GM23338 (cell line): ENCODE measurements at regions not wholly inside any gene's neighbourhood (a gene's known extent, or its start where the extent isn't known, plus 50 kb on each side); places are given as distances from the start of the nearest gene placed in this dataset.

Experiments used
- ATAC-seq: fragments of 200-7000 bp; cut with Tn5 transposase; 3 replicates; pipeline ENCODE4 v1.9.1; 2020
- DNase-seq: peaks from one replicate; pipeline ENCODE4 v3.0.0-alpha.2; 2015; ENCODE audit warnings: low spot score
- H2AFZ ChIP-seq: fragments of 200-600 bp; sonication (generic); 2 replicates; pipeline ENCODE4 v1.8.0; 2016; ENCODE audit warnings: antibody characterized with exemption, mild to moderate bottlenecking, moderate library complexity
- H3F3A ChIP-seq: fragments of 200-600 bp; sonication (generic); replicated peaks from 2 replicates; pipeline ENCODE4 v1.8.0; 2017; ENCODE audit warnings: antibody characterized with exemption, mixed run types, low read depth
- H3K27ac ChIP-seq: fragments of 200-600 bp; sonication (generic); 2 replicates; pipeline ENCODE4 v1.6.1; 2016; ENCODE audit warnings: low read depth
- H3K27me3 ChIP-seq: fragments of 200-600 bp; sonication (generic); 2 replicates; pipeline ENCODE4 v1.8.0; 2016; ENCODE audit warnings: mild to moderate bottlenecking, mixed run types, moderate library complexity; ENCODE audit not compliant: insufficient read depth
- H3K36me3 ChIP-seq: fragments of 200-600 bp; sonication (generic); 2 replicates; pipeline ENCODE4 v1.8.0; 2016; ENCODE audit warnings: mild to moderate bottlenecking; ENCODE audit not compliant: insufficient read depth
- H3K4me1 ChIP-seq: fragments of 200-600 bp; sonication (generic); 2 replicates; pipeline ENCODE4 v1.8.0; 2016; ENCODE audit warnings: mild to moderate bottlenecking, moderate library complexity; ENCODE audit not compliant: insufficient read depth
- H3K4me2 ChIP-seq: fragments of 200-600 bp; sonication (generic); 2 replicates; pipeline ENCODE4 v1.7.1; 2017; ENCODE audit warnings: mixed run types
- H3K4me3 ChIP-seq: fragments of 200-600 bp; sonication (generic); 2 replicates; pipeline ENCODE4 v1.6.1; 2016; ENCODE audit warnings: mixed run types
- H3K79me2 ChIP-seq: fragments of 200-600 bp; sonication (generic); replicated peaks from 2 replicates; pipeline ENCODE4 v1.8.0; 2017; ENCODE audit warnings: mild to moderate bottlenecking; ENCODE audit not compliant: insufficient read depth
- H3K9me2 ChIP-seq: fragments of 200-600 bp; sonication (generic); 2 replicates; pipeline ENCODE4 v1.8.0; 2017; ENCODE audit not compliant: insufficient read depth
- H4K20me1 ChIP-seq: fragments of 200-600 bp; sonication (generic); replicated peaks from 2 replicates; pipeline ENCODE4 v1.8.0; 2017; ENCODE audit warnings: mild to moderate bottlenecking; ENCODE audit not compliant: insufficient read depth
- H3K27ac Mint-ChIP-seq: 2 replicates; pipeline ENCODE4 v1.8.0; 2020; ENCODE audit warnings: inconsistent platforms, mild to moderate bottlenecking, moderate library complexity, mixed read lengths
- H3K27me3 Mint-ChIP-seq: 3 replicates; pipeline ENCODE4 v1.8.0; 2022; ENCODE audit warnings: low read depth, mild to moderate bottlenecking, moderate library complexity, mixed read lengths, inconsistent platforms; ENCODE audit not compliant: insufficient read depth, poor library complexity
- H3K36me3 Mint-ChIP-seq: 3 replicates; pipeline ENCODE4 v1.8.0; 2021; ENCODE audit warnings: low read depth, mild to moderate bottlenecking, inconsistent platforms, moderate library complexity, mixed read lengths
- H3K4me1 Mint-ChIP-seq: 3 replicates; pipeline ENCODE4 v1.8.0; 2020; ENCODE audit warnings: mild to moderate bottlenecking, inconsistent platforms, mixed read lengths
- H3K4me3 Mint-ChIP-seq: 3 replicates; pipeline ENCODE4 v1.8.0; 2021; ENCODE audit warnings: moderate library complexity, mild to moderate bottlenecking, inconsistent platforms, mixed read lengths
- H3K9me3 Mint-ChIP-seq: 3 replicates; pipeline ENCODE4 v1.8.0; 2020; ENCODE audit warnings: moderate library complexity, mild to moderate bottlenecking, inconsistent platforms, mixed read lengths
- CREB1 ChIP-seq: fragments of 250-450 bp; sonication (Bioruptor Pico); IDR thresholded peaks from 2 replicates; pipeline ENCODE4 v1.5.0; 2020; ENCODE audit warnings: low read depth, mild to moderate bottlenecking, moderate library complexity
- CTCF ChIP-seq, 2 experiments: fragments of 200-600 bp in 1 of 2; sonication (generic) in 1 of 2; conservative IDR thresholded peaks; 2 replicates each; pipeline versions ENCODE4 v1.5.1 to v1.6.1; 2016 to 2017; ENCODE audit warnings: antibody characterized with exemption in 2 of 2, low read depth in 2 of 2, mild to moderate bottlenecking in 2 of 2, moderate library complexity in 1 of 2
- ETS1 ChIP-seq: IDR thresholded peaks from 2 replicates; pipeline ENCODE4 v1.6.1; 2016; ENCODE audit warnings: antibody characterized with exemption
- EZH2 ChIP-seq: fragments of 200-600 bp; sonication (generic); IDR thresholded peaks from one replicate; pipeline ENCODE4 v1.8.0; 2017; ENCODE audit warnings: antibody characterized with exemption, mild to moderate bottlenecking, low read depth; ENCODE audit not compliant: unreplicated experiment
- EZH2phosphoT487 ChIP-seq: fragments of 200-600 bp; sonication (generic); IDR thresholded peaks from one replicate; pipeline ENCODE4 v1.8.1; 2018; ENCODE audit warnings: antibody characterized with exemption; ENCODE audit not compliant: unreplicated experiment
- JUNB ChIP-seq: IDR thresholded peaks from one replicate; pipeline ENCODE4 v1.6.1; 2016; ENCODE audit warnings: antibody characterized with exemption; ENCODE audit not compliant: unreplicated experiment
- NANOG ChIP-seq: IDR thresholded peaks from 2 replicates; pipeline ENCODE4 v1.6.1; 2016; ENCODE audit warnings: antibody characterized with exemption, borderline replicate concordance
- POLR2AphosphoS5 ChIP-seq: IDR thresholded peaks from 2 replicates; pipeline ENCODE4 v1.6.1; 2016; ENCODE audit warnings: antibody characterized with exemption, low read depth
- ZNF114 ChIP-seq: fragments of 250-450 bp; sonication (Bioruptor Pico); IDR thresholded peaks from 2 replicates; pipeline ENCODE4 v1.5.0; 2020; ENCODE audit warnings: mild to moderate bottlenecking, moderate library complexity
- ZNF331 ChIP-seq: fragments of 250-450 bp; sonication (Bioruptor Pico); IDR thresholded peaks from 2 replicates; pipeline ENCODE4 v1.5.0; 2020; ENCODE audit warnings: low read depth, mild to moderate bottlenecking, moderate library complexity
- ZNF462 ChIP-seq: fragments of 250-450 bp; sonication (Bioruptor Pico); IDR thresholded peaks from 2 replicates; pipeline ENCODE4 v1.5.0; 2020; ENCODE audit warnings: mild to moderate bottlenecking, moderate library complexity

GRCh38 chr2:198356157-198356556 is 551.8 kb downstream of the PLCL1 start:
- Histone ChIP-seq H4K20me1 (no peaks in the 10 kb centered on the region), H3K27me3 (no peaks in the 10 kb centered on the region), H3K36me3 (no peaks in the 10 kb centered on the region), H3K79me2 (no peaks in the 10 kb centered on the region), H3K9me2 (no peaks in the 10 kb centered on the region), H3K4me3 (no peak overlapping the region), H3K4me2 (no peak overlapping the region), H3K4me1 (no peaks in the 10 kb centered on the region), H2AFZ (no peak overlapping the region), H3K27ac (no peak overlapping the region), H3F3A (no peaks in the 10 kb centered on the region)
- Mint-ChIP-seq H3K9me3 (no peaks in the 10 kb centered on the region), H3K4me3 (no peak overlapping the region), H3K27me3 (no peaks in the 10 kb centered on the region), H3K4me1 (peaks cover 5% of the 10 kb centered on the region; the same call in 2 of the 3 replicates), H3K27ac (no peak overlapping the region), H3K36me3 (no peaks in the 10 kb centered on the region)
- ATAC-seq (no peak), DNase-seq (no peak)
- no peak for TF ChIP-seq NANOG
- no peak for TF ChIP-seq ZNF331
- TF ChIP-seq EZH2 = no peak
- no peak for TF ChIP-seq ZNF114 (CRISPR knock-in tag)
- TF ChIP-seq POLR2AphosphoS5 = no peak

- DNase-seq (no peak), ATAC-seq (no peak)
- no peaks in the 10 kb centered on the region for H4K20me1 ChIP-seq
- Mint-ChIP-seq H3K27me3 (no peaks in the 10 kb centered on the region), H3K27ac (no peak overlapping the region), H3K36me3 (no peaks in the 10 kb centered on the region), H3K4me3 (no peak overlapping the region), H3K9me3 (no peaks in the 10 kb centered on the region), H3K4me1 (peaks cover 5% of the 10 kb centered on the region; the same call in 2 of the 3 replicates)
- H3K27ac ChIP-seq = no peak overlapping the region
- H3K4me3 ChIP-seq = no peak overlapping the region
- H3K9me2 ChIP-seq = no peaks in the 10 kb centered on the region
- H3K4me1 ChIP-seq = no peaks in the 10 kb centered on the region
- H3K4me2 ChIP-seq = no peak overlapping the region
- H2AFZ ChIP-seq = no peak overlapping the region
- no peaks in the 10 kb centered on the region for H3K79me2 ChIP-seq
- H3K36me3 ChIP-seq = no peaks in the 10 kb centered on the region
- H3K27me3 ChIP-seq = no peaks in the 10 kb centered on the region
- TF ChIP-seq ZNF331 = no peak
- TF ChIP-seq NANOG = no peak
- no peak for TF ChIP-seq CREB1 (CRISPR knock-in tag)
- TF ChIP-seq POLR2AphosphoS5 = no peak
- no peak for TF ChIP-seq ZNF114 (CRISPR knock-in tag)
- TF ChIP-seq CTCF (conservative IDR thresholded peaks at IDR 0.05; ENCODE audit: low read depth in 2 of 2) = no peak
- no peak for TF ChIP-seq EZH2phosphoT487
- TF ChIP-seq ETS1 = no peak
- no peak for TF ChIP-seq JUNB
- no peak for TF ChIP-seq ZNF462 (CRISPR knock-in tag)
- H3F3A ChIP-seq = no peaks in the 10 kb centered on the region
These were observed 547.3 kb downstream of the PLCL1 start for GRCh38 chr2:198351647-198352046.
